SK-N-MC (cell line): ENCODE measurements at regions not wholly inside any gene's neighbourhood (a gene's known extent, or its start where the extent isn't known, plus 50 kb on each side); places are given as distances from the start of the nearest gene placed in this dataset.

Experiments used
- EZH2 ChIP-seq: fragments of 200-600 bp; sonication (generic); IDR thresholded peaks from one replicate; pipeline ENCODE4 v1.6.1; 2017; ENCODE audit warnings: antibody characterized with exemption
- POLR2AphosphoS5 ChIP-seq: IDR thresholded peaks from 2 replicates; pipeline ENCODE4 v1.6.1; 2012; ENCODE audit warnings: mild to moderate bottlenecking, low read depth, low read length, borderline replicate concordance

- TF ChIP-seq POLR2AphosphoS5 (no peak), EZH2 (no peak)
Measured at GRCh38 chr10:118395947-118396346, 53.8 kb upstream of the FAM204A start.
